ENCODE measurements at regions not wholly inside any gene's neighbourhood (a gene's known extent, or its start where the extent isn't known, plus 50 kb on each side); places are given as distances from the start of the nearest gene placed in this dataset.
A peak's percentile ranks its signal among the peaks of the same experiment; 100 is the strongest.

GRCh38 chr12:74751441-74751840 is 213.8 kb downstream of the ATXN7L3B start:
- intact Hi-C loops (cut with DNase I), result no loop called here
- whole genome bisulfite sequencing, 2 donors, result 58 to 72% methylated on average over 1 of the region's 1 CpG

GRCh38 chr12:74752215-74752614 is 214.6 kb downstream of the ATXN7L3B start:
- intact Hi-C loops (cut with DNase I), result no loop called here
- Histone ChIP-seq H3K27ac (no peak overlapping the region), H3K36me3 (no peaks in the 10 kb centered on the region), H3K4me1 (no peaks in the 10 kb centered on the region), H3K9me3 (no peaks in the 10 kb centered on the region), H3K4me3 (no peak overlapping the region), H3K27me3 (no peaks in the 10 kb centered on the region)
- no peak for TF ChIP-seq CTCF (IDR thresholded peaks at IDR 0.05)
- no peak for ATAC-seq
- DNase-seq, result no peak
- WGBS, 2 donors, result 69 to 79% methylated on average over 3 of the region's 3 CpGs
- FAIRE-seq, result no peak

More at GRCh38 chr12:74751441-74751840, 213.8 kb downstream of the ATXN7L3B start:
- DNase-seq, result no peak
- Histone ChIP-seq H3K36me3 (no peaks in the 10 kb centered on the region), H3K4me1 (no peaks in the 10 kb centered on the region), H3K27me3 (no peaks in the 10 kb centered on the region), H3K4me3 (no peak overlapping the region), H3K9me3 (no peaks in the 10 kb centered on the region), H3K27ac (no peak overlapping the region)
- no peak for TF ChIP-seq CTCF (IDR thresholded peaks at IDR 0.05)
- no peak for ATAC-seq
- no peak for FAIRE-seq

- Histone ChIP-seq H3K27me3 (no peaks in the 10 kb centered on the region), H3K9me3 (no peaks in the 10 kb centered on the region), H3K4me1 (no peaks in the 10 kb centered on the region), H3K36me3 (no peaks in the 10 kb centered on the region), H3K4me3 (no peak overlapping the region), H3K27ac (no peak overlapping the region)
- ATAC-seq (no peak), FAIRE-seq (no peak), DNase-seq (no peak)
- no peak for TF ChIP-seq CTCF (IDR thresholded peaks at IDR 0.05)
- intact Hi-C loops (cut with DNase I), result no loop called here
Measured at GRCh38 chr12:74770552-74770951, 232.9 kb downstream of the ATXN7L3B start.

- no peak for ATAC-seq
- WGBS, 2 donors, result 82 to 89% methylated on average over 1 of the region's 1 CpG
- FAIRE-seq, result no peak
- no peak for TF ChIP-seq CTCF (IDR thresholded peaks at IDR 0.05)
- H3K36me3 ChIP-seq, result no peaks in the 10 kb centered on the region
- H3K27ac ChIP-seq, result no peak overlapping the region
- H3K4me1 ChIP-seq, result no peaks in the 10 kb centered on the region
- intact Hi-C loops (cut with DNase I), result no loop called here
- H3K4me3 ChIP-seq, result no peak overlapping the region
- no peaks in the 10 kb centered on the region for H3K27me3 ChIP-seq
- no peak for DNase-seq
- no peaks in the 10 kb centered on the region for H3K9me3 ChIP-seq
Measured at GRCh38 chr12:74775276-74775675, 237.6 kb downstream of the ATXN7L3B start.

GRCh38 chr12:74776378-74776777 is 238.7 kb downstream of the ATXN7L3B start:
- intact Hi-C loops (cut with DNase I), result no loop called here
- Histone ChIP-seq H3K4me1 (no peaks in the 10 kb centered on the region), H3K9me3 (no peaks in the 10 kb centered on the region), H3K27me3 (no peaks in the 10 kb centered on the region), H3K4me3 (no peak overlapping the region), H3K36me3 (no peaks in the 10 kb centered on the region), H3K27ac (no peak overlapping the region)
- no peak for TF ChIP-seq CTCF (IDR thresholded peaks at IDR 0.05)
- no peak for ATAC-seq
- WGBS, 2 donors, result 77 to 88% methylated on average over 7 of the region's 7 CpGs
- DNase-seq, result peak in 1 of 6 donors; percentile 5
- no peak for FAIRE-seq
